Activated T-helper 1 cell treated with anti-CD3 and anti-CD28 coated beads, Interleukin-2, amount 50 U/mL, for 16 hours (primary cell): ENCODE measurements at regions not wholly inside any gene's neighbourhood (a gene's known extent, or its start where the extent isn't known, plus 50 kb on each side); places are given as distances from the start of the nearest gene placed in this dataset.
"Not testable (repeated sequence)": the region's sequence is repeated elsewhere in the genome, so short reads cannot be mapped to it uniquely, and the experiment has no call there.

Experiments used
- DNase-seq, 2 donors: peaks; one replicate each; pipeline ENCODE4 v3.0.0-alpha.2; 2020; ENCODE audit warnings: low read depth in 1 of 2, low spot score in 1 of 2

DNA sequence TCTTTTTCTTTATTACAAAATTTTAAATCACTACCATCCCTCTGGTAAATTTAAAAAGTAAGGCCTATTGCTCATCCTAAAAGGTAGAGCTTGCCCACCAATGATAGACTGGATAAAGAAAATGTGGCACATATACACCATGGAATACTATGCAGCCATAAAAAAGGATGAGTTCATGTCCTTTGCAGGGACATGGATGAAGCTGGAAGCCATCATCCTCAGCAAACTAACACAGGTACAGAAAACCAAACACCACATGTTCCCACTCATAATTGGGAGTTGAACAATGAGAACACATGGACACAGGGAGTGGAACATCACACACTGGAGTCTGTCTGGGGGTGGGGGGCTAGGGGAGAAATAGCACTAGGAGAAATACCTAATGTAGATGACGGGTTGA lies 155.2 kb upstream of the NOCT start:
- DNase-seq: not testable (repeated sequence)

DNA sequence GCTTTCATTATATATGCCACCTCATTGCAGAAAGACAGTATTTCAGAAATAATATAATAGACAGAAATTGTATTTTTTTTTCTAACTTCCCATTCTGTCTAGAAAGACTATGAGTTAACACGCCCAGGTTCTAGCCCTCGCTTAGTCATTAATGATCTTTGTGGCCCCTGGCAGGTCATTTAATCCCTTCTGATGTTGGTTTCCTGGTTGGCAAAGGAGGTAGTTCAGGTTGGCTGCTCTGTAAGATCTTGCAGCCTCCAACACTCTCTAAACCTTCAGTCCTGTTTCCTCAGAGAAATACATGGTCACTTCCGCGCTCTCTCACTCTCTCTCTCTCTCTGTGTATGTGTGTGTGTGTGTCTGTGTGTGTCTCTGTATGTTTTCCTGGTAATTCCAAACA lies 156.3 kb upstream of the NOCT start:
- no peak for DNase-seq

DNA sequence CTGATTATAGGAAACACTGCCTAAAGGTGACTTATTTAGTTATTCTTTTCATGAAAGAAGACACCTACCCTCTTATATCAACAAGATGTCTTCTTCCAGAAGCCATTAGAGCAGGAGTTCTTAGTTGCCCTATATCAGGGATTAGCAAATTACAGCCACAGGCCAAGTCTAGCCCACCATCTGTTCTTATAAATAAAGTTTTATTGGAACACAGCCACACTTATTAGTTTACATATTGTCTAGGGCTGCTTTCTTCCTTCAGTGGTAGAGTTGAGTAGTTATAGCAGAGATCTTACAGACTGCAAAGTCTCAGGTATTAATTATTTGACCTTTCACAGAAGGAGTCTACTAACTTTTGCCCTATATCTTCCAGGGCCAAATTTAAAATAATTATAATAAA lies 157.2 kb upstream of the NOCT start:
- no peak for DNase-seq

GRCh38 chr4:138857416-138857815 lies 158.2 kb upstream of the NOCT start:
- no peak for DNase-seq

GRCh38 chr4:138852681-138853080 lies 162.9 kb upstream of the NOCT start:
- no peak for DNase-seq

DNA sequence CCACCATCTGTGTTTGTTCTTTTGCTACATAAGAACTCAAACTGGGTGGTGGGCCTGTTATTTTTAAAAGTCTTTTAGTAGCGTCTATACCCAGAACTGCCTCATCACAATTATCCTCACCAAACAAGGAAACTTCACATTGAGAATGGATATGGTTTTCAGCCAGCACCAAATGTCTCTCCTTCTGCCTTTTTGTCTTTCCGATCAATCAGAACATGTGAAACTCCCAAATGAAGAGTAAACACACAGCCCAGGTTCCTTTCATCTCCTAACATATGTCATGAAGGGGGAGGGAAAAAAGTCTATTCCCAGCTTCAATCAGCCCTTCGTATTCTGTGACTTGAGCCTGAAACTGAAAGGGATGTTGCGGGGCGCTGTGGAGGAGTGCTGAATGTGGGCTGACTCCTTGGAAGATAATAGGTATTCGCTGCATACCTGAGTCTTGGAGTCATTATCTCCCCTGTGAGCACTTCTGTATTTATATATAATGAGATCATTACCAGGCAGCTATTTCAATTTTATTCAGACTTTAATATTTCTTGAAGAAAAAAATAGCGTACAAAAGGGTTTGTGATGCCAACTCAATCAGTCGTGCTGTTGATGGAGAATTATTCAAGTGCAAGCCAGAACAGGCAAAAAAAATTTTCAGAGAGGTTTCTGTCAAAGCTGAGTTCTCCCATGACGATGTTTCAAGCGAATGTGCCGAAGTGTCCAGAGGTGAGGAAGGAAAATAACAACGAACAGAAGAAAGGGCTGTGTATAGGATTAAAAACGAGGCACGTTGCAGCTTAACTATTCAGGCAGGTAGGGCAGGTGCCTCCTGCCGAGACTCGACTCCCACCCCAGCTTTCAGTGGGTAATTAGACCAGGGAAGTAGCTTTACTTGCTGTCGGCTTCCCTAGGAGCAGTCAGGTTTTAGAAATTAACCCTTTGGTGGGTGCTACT lies 163.9 kb upstream of the NOCT start:
- no peak for DNase-seq

DNA sequence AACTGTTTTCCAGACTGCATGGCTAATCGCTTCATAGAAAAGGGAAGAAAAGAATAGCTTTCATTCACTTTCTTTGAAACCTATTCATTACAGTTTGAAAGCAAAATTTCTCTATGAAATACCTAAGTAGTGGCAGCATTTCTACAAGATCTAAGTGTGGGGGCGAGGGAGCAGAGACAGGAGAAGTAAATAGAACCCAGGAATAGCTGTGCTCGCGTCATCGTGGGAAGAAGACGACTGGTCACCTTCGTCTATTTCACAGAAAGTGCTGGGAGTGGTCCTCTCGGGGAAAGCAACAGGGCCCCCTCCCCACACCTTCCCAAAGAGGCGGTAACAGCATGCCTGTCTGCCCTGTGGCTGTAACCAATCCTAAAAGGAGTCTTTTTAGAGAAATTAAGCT lies 169.9 kb upstream of the NOCT start:
- DNase-seq: no peak

- no peak for DNase-seq
Measured at GRCh38 chr4:138845054-138845453, 170.5 kb upstream of the NOCT start.

DNA sequence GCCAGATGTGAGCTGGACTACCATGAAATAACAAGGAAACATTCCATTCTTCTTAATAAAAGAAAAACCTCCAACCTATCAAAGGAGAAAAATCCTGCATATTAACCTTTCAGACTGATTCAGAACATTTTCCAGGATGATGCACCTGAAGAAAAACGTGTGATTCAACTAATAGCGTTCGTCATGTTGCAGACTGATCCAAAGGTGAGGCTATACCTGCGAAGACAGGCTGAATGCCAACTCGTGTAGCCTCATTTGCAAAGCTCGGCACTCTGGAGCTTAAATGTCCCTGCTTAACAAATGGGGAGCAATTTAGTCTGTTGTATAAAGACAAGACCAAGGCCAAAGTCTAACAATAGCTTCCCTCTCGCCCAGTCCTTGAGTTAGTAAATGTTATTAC lies 172.0 kb upstream of the NOCT start:
- DNase-seq: no peak

- no peak for DNase-seq
Measured at GRCh38 chr4:138841343-138841742, 174.2 kb upstream of the NOCT start.

DNA sequence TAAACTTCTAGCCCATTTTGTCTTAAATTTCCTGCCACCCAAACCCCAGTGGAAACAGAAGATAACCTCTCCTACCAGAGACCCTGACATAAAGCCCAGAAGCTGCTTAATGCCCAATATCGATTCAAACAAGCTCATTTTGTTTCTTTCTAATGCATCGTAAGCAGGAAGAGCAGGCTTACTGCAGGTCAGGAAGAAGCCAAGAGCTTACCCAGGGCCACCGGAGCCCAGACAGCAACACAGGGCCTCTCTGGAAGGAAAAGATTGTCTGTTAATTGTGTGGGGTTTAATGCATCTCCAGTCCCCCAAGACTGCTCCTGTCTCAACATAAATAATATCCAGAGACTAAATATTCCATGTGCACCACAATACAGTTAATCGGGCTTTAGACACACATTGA lies 177.3 kb upstream of the NOCT start:
- no peak for DNase-seq

DNA sequence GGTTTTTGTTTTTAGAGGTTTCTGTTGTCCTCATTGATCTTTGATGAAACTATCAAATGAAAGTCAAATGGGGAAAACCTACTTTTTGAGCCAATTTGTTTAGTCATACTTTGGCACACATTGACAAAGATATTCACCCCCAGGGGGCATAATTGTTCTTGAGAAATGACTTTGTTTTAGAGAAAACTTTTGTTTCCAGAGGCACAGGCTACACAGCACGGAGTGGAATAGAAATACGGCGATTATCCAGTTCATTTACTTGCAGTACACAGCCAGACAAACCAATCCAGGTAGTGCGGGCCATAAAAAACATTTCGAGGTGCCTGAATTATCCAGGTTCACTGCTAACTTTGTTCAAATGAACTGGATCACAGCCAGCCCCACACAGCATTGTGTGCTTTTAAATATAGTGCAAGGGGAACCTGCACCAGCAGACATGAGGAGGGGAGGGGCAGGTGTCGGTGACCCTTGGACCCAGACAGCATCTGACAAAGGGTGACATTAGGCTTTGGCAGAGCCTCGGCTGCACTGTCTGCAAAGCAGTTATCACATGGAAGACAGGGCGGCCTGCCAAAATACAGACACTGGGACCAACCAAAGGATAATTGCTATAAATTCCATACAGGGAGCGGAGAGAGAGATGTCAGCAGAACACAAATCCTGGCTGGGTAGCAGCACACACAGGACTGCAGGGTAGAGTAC lies 179.6 kb upstream of the NOCT start:
- DNase-seq: no peak

DNA sequence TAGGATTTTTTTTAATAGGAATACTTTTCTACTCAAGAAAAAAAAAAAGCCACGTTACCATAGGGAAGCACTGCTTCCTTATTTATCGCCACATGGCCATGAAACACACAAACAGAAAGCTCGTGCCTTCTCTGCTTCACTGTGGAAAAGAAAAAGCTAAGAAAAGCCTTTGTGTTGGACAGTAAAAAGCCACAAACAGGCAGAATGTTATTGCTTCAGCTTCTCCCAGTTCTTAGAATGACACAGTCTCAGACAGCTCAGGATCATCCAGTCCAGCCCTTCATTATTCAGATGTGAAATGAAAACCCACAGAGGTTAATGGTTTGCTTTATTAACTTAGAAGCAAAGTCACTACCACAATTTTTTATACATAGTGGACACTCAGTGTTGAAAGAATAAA lies 181.6 kb upstream of the NOCT start:
- DNase-seq: no peak

DNA sequence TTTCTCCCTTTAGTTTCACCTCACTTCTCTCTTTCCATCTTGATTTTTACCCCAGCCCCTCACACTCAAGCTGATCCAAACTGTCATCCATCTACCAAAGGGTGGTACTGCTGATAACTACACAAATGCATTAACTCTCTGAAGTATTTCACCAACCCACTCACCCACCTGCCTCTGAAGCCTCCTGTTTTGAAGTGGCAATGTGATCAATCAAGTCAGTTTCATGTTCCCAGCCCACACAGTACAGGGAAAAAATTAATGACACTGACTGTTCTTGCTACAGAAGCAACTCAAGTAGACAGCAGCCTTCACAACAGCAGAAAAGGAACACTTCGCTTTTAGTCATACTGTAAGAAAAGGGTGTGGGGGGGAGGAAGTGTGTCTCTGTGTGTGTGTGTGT lies 183.0 kb upstream of the NOCT start:
- no peak for DNase-seq

- no peak for DNase-seq
Measured at GRCh38 chr4:138831948-138832347, 183.6 kb upstream of the NOCT start.

DNA sequence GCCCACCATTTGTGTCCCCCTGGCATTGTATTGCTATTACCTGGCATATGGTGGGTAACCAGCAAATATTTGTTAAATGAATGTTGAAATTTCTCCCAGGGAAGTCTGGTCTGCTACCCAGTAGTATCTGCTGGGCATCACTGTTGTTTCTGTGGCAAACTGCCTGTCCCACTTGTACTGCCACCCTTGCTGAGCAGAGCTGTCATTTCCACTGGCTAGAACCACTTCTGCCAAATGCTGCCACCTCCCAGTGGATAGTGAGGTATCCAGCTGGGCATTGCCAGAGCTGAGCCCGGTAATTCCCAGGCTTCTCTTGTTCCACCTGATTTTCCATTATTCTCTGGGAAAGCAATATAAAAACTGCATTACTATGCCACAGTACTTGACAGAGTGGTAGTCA lies 186.7 kb upstream of the NOCT start:
- no peak for DNase-seq

DNA sequence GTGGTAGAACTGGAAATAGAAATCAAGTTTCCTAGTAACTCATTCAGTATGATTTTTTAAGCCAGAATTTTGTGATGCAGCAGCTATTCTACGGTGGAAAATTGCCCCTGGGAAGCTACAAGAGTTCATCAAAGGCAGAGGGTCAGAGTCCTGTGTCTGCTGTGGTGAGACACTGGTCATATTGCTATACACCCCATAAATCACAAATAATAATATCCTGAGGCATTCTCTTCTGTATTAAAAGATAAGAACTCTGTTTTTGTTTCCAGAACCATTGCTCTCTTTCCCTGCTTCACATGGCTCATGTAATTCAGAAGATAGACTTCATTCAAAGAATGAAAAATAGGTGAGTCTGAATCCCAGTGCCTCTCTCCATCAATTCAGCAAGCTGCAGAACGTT lies 188.8 kb upstream of the NOCT start:
- DNase-seq: no peak

DNA sequence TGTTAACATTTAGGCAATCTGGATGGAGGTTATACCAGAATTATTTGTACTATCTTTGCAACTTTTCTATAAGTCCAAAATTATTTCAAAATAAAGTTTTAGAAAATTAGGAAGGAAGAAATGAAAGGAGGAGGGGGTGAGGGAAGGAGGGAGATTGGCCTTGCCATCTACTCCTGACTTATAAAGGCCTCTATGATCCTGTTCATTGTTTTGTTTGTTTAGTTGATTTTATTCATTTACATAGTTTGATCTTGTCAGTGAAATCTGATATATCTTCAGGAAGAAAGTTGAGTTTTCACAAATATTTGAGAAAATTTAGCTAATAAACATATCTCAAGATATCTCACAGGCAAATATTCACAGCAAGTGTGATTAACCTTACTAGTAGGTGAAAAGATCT lies 189.3 kb upstream of the NOCT start:
- no peak for DNase-seq

DNA sequence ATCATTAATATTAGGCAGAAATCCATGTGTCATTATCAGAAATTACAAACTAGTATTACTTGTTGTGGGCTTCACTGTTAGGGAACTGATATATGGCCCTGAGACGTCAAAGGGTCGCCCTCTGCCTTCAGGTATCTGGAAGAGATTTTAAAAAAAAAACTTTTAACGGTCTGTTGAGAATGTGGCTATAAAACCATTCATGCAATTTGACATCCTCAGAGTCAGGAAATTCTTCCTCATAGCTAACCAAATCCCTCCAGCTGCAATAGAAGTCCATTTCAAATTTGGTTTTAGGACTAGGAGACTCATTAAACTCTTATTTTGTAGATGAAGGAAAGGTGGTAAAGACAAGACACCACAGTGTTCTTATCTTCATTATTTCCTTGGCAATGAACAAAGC lies 194.2 kb upstream of the NOCT start:
- no peak for DNase-seq

- no peak for DNase-seq
Measured at GRCh38 chr4:138816875-138817274, 198.7 kb upstream of the NOCT start.

DNA sequence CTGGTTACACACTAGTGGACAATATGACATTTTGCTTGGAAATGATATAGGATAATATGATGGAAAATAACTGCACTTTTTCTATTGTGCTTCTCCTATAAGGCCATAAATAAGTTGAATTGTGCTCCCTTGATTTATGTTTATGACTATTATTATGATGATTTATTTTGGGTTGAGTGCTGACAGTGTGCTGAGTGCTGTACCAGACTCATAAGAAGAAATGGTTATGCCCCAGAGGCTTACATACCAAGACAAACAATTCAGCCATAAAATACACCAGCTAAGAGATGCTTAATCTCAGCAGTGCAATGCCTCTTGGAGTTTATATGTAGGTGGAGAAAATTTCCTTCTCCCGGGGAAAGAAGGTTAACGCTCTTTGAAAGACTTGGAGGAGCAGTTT lies 199.8 kb upstream of the NOCT start:
- no peak for DNase-seq

- DNase-seq: no peak
Measured at GRCh38 chr4:138805736-138806135, 209.8 kb upstream of the NOCT start.

DNA sequence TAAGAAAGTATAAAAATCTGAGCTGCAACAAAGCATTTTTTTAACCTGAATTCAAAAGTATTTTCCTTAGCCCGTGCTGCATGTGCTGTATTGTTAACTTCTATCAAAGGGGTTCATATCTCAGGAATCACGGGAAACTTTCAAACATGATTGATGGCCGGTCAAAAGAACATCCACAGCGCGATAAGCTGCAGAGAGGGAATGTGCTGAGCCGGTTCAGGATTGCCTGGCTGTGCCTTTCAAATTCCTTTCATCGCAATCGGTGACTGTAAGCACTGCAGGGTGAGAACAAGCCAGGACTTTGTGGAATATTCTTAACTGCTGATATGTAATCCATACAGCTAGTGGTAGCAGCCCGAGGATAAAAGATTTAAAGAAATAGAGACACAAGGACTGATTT lies 210.9 kb upstream of the NOCT start:
- no peak for DNase-seq
